Activated T-cell treated with anti-CD3 and anti-CD28 coated beads, Interleukin-2, amount 50 U/mL, for 4 hours (primary cell): ENCODE measurements at regions not wholly inside any gene's neighbourhood (a gene's known extent, or its start where the extent isn't known, plus 50 kb on each side); places are given as distances from the start of the nearest gene placed in this dataset.

Experiments used
- ATAC-seq, 2 donors: fragments of 200-7000 bp; cut with Tn5 transposase; one replicate each; pipeline ENCODE4 v1.10.0; 2021
- DNase-seq: peaks from one replicate; pipeline ENCODE4 v3.0.0-alpha.2; 2020
- H3K27me3 Mint-ChIP-seq: one replicate; pipeline ENCODE4 v1.8.0; 2021; ENCODE audit warnings: low read depth, mixed read lengths
- H3K36me3 Mint-ChIP-seq: one replicate; pipeline ENCODE4 v1.8.0; 2022; ENCODE audit warnings: mixed read lengths; ENCODE audit not compliant: insufficient read depth
- H3K4me1 Mint-ChIP-seq: one replicate; pipeline ENCODE4 v1.8.0; 2021; ENCODE audit warnings: low read depth, mixed read lengths
- H3K4me3 Mint-ChIP-seq: one replicate; pipeline ENCODE4 v1.8.0; 2021; ENCODE audit warnings: mild to moderate bottlenecking, moderate library complexity, mixed read lengths
- H3K9me3 Mint-ChIP-seq: one replicate; pipeline ENCODE4 v1.8.0; 2021; ENCODE audit warnings: mixed read lengths

GRCh38 chr20:8073024-8073832, 53.7 kb upstream of the TMX4 start:
- ATAC-seq (peak in 1 of 2 donors; percentile 55), DNase-seq (no peak)
- H3K9me3 Mint-ChIP-seq = no peaks in the 10 kb centered on the region
- H3K36me3 Mint-ChIP-seq = no peaks in the 10 kb centered on the region
- no peaks in the 10 kb centered on the region for H3K27me3 Mint-ChIP-seq
- H3K4me3 Mint-ChIP-seq = no peak overlapping the region
- H3K4me1 Mint-ChIP-seq = peaks cover 11% of the 10 kb centered on the region

DNA sequence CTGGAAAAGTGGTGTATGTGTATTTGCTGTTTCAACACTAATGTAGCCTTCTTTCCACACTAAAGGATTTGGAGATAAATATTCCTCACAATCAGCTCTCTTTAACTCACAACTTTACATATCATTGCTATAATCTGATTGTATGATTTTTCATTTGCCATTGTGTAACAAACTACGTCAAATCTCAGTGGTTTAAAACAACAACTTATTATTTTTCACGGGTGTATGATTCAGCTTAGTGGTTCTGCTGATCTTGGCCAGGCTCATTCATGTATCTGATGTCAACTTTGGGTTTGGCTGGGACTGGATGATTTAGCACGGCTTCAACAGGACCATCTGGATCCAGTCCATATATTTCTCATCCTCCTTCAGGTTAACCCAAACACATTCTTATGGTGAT, 55.4 kb upstream of the TMX4 start:
- Mint-ChIP-seq H3K27me3 (no peaks in the 10 kb centered on the region), H3K4me1 (peaks cover 11% of the 10 kb centered on the region), H3K9me3 (no peaks in the 10 kb centered on the region), H3K36me3 (no peaks in the 10 kb centered on the region), H3K4me3 (no peak overlapping the region)
- DNase-seq (no peak), ATAC-seq (no peak)

DNA sequence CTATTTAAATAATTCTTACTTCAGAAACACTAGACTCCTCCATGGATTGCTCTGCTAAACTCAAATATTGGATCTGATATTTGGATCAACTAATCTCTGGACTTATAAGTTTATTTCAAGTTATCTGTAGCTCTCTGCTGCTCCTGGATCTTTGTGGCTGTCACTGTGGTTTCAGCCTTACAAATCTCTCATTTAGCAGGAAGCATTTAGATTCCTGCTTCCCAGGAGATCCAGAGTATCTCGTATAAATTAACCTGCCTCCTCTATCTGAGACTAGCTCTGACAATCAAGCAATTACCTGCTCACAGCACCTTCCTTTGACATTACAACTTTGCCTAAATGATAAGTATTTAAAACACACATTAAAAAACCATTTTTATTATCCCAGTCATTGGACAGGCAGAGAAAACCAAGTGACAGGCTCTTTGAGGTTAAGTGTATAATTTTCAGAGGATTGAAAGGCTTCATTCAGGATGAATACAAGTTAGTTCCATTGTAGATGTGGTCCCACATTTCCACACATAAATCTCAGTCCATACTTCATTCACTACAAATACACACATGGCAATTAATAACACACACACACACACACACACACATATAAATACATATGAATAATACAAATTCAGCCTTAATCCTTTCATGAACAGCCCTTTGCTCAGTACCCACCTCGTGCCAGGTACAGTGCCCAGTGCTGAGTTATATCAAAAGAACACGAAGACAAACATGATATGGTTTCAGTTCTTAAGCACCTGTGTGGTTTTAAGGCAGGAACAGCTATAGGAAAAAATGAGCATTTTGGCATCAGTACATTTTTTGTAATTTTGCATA, 55.5 kb upstream of the PLCB1 start:
- Mint-ChIP-seq H3K4me1 (peaks cover 11% of the 10 kb centered on the region), H3K4me3 (no peak overlapping the region), H3K36me3 (no peaks in the 10 kb centered on the region), H3K9me3 (no peaks in the 10 kb centered on the region), H3K27me3 (peaks cover 5% of the 10 kb centered on the region)
- ATAC-seq (no peak), DNase-seq (no peak)

DNA sequence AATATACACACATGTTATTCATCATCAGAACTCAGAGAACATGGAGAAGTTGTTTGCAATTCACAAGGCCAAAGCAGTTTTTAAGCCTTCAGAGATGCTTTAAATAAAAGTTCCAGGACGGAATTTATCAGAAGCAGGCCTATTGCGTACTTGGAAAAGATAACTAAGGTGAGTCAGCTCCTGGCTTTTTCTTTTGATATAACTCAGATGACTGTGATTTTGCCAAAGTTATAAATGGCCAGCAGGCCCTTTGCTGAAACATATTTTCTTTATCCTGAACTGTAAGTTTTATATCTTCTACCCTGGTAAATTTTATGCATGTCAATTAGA, 55.0 kb upstream of the PLCB1 start:
- H3K4me3 Mint-ChIP-seq = no peak overlapping the region
- no peak for DNase-seq
- H3K9me3 Mint-ChIP-seq = no peaks in the 10 kb centered on the region
- no peaks in the 10 kb centered on the region for H3K36me3 Mint-ChIP-seq
- ATAC-seq = no peak
- H3K4me1 Mint-ChIP-seq = peaks cover 11% of the 10 kb centered on the region
- peaks cover 5% of the 10 kb centered on the region for H3K27me3 Mint-ChIP-seq

GRCh38 chr20:8078528-8078914, 53.5 kb upstream of the PLCB1 start:
- H3K27me3 Mint-ChIP-seq = peaks cover 5% of the 10 kb centered on the region
- H3K36me3 Mint-ChIP-seq = no peaks in the 10 kb centered on the region
- no peak for DNase-seq
- no peak for ATAC-seq
- no peaks in the 10 kb centered on the region for H3K9me3 Mint-ChIP-seq
- no peak overlapping the region for H3K4me3 Mint-ChIP-seq
- H3K4me1 Mint-ChIP-seq = peaks cover 3% of the 10 kb centered on the region

GRCh38 chr20:8079976-8080375, 52.1 kb upstream of the PLCB1 start:
- Mint-ChIP-seq H3K27me3 (peaks cover 5% of the 10 kb centered on the region), H3K4me3 (no peak overlapping the region), H3K4me1 (no peaks in the 10 kb centered on the region), H3K36me3 (no peaks in the 10 kb centered on the region), H3K9me3 (no peaks in the 10 kb centered on the region)
- no peak for ATAC-seq
- DNase-seq = no peak

DNA sequence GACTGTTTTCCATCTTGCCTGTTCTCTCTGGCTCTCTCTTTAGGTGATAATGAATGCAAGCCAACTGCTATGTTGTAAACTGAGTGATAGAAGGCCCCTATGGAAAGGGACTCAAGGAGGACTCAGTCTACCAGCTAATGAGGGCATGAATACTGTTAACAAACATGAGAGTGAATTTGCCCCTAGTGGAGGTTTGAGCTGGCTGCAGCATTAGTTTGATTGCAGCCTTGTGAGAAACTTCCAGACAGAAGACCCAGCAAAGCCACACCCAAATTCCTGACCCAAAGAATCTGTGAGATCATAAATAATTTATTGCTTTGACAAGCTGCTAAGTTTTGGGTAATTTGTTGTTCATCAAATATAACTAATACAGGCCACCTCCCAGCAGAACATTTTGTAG, 50.0 kb upstream of the PLCB1 start:
- Mint-ChIP-seq H3K36me3 (no peaks in the 10 kb centered on the region), H3K9me3 (no peaks in the 10 kb centered on the region), H3K27me3 (peaks cover 8% of the 10 kb centered on the region), H3K4me1 (no peaks in the 10 kb centered on the region), H3K4me3 (no peak overlapping the region)
- DNase-seq = no peak
- ATAC-seq = no peak
